ENCODE measurements at regions not wholly inside any gene's neighbourhood (a gene's known extent, or its start where the extent isn't known, plus 50 kb on each side); places are given as distances from the start of the nearest gene placed in this dataset.
"Not testable (repeated sequence)": the region's sequence is repeated elsewhere in the genome, so short reads cannot be mapped to it uniquely, and the experiment has no call there.

DNA sequence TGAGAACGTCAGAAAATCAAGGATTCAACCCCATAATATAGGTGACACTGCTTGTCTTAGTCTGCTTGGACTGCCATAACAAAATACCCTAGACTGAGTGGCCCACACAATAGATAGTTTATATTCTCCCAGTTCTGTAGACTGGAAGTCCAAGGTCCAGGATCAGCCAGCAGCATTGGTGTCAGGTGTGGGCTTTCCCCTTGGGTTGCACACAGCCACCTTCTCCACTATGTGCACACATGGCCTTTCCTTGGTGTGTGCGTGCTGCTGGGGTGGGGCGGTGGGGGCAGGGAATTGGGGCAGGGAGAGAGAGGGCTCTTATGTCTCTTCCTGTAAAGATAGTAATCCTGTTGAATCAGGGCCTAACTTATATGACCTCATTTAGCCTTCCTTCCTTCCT lies 106.4 kb downstream of the SLC25A47 start:
- no peak overlapping the region for H3K4me3 ChIP-seq (ENCODE audit: control insufficient read depth, low read depth, low read length)
- DNase-seq (ENCODE audit: low read depth) = no peak
- TF ChIP-seq, protein P1, sequence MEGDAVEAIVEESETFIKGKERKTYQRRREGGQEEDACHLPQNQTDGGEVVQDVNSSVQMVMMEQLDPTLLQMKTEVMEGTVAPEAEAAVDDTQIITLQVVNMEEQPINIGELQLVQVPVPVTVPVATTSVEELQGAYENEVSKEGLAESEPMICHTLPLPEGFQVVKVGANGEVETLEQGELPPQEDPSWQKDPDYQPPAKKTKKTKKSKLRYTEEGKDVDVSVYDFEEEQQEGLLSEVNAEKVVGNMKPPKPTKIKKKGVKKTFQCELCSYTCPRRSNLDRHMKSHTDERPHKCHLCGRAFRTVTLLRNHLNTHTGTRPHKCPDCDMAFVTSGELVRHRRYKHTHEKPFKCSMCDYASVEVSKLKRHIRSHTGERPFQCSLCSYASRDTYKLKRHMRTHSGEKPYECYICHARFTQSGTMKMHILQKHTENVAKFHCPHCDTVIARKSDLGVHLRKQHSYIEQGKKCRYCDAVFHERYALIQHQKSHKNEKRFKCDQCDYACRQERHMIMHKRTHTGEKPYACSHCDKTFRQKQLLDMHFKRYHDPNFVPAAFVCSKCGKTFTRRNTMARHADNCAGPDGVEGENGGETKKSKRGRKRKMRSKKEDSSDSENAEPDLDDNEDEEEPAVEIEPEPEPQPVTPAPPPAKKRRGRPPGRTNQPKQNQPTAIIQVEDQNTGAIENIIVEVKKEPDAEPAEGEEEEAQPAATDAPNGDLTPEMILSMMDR (IDR thresholded peaks at IDR 0.05; ENCODE audit: control insufficient read depth, insufficient read depth, low read depth, low read length, missing control alignments) = no peak

DNA sequence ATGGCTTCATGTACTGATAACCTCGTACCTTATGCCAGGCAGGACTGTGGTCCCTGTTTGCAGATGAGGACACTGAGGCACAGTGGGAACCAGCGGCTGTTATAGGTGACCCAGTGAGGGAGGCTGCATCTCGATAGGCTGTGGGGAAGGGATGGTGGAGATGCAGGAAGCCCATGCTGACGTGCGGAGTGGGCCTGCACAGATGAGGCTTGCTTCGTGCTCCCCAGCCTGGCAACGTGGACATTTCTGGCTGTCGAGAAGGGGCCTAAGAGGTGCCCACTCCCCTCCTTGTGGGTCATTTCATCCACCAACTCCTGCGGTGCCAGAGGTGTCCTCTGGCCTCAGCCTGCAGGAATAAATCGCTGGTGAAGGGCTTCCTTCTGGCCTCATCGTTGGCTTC lies 107.4 kb downstream of the SLC25A47 start:
- H3K4me3 ChIP-seq (ENCODE audit: control insufficient read depth, low read depth, low read length) = no peak overlapping the region
- no peak for DNase-seq (ENCODE audit: low read depth)

DNA sequence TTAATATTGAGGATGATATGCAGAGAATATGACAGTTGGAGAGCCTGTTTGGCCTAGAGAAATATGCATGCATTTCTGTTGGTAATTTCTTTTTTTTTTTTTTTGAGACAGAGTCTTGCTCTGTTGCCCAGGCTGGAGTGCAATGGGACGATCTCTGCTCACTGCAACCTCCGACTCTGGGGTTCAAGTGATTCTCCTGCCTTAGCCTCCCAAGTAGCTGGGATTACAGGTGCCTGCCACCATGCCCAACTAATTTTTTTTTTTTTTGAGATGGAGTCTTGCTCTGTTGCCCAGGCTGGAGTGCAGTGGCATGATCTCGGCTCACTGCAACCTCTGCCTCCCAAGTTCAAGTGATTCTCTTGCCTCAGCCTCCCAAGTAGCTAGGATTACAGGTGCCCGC lies 108.3 kb downstream of the SLC25A47 start:
- not testable (repeated sequence) for DNase-seq (ENCODE audit: low read depth); H3K4me3 ChIP-seq (ENCODE audit: control insufficient read depth, low read depth, low read length)

More for the DNA sequence above, 107.4 kb downstream of the SLC25A47 start:
- TF ChIP-seq, protein P1 (IDR thresholded peaks at IDR 0.05; ENCODE audit: control insufficient read depth, insufficient read depth, low read depth, low read length, missing control alignments) = no peak

DNA sequence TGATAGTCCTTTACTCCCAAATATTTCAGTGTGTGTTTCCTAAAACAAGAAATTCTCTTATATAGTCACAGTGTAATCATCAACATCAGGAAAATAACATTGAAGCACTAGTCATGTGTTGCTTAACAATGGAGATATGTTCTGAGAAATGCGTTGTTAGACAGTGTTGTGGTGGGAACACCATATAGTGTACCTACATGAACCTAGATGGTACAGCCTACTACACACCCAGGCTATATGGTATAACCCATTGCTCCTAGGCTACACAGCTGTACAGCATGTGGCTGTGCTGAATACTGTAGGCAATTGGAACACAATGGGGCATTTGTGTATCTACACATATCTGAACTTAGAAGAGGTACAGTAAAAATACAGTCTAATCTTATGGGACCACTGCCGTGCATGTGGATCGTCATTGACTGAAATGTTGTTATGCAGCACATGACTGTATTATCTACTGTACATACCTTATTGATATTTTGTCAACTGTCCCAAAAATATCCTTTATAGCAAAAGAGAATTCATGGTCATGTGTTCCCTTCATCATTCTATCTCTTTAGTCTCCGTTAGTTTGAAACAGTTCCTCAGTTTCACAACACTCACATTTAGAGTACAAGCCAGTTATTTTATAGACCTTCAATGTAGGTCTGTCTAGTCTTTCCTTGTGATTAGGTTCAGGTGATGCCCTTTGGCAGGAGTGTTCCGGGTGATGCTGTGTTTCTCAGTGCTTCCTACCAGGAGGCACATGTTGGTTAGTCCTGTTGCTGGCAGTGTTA lies 109.7 kb downstream of the SLC25A47 start:
- TF ChIP-seq, protein P1 (IDR thresholded peaks at IDR 0.05; ENCODE audit: control insufficient read depth, insufficient read depth, low read depth, low read length, missing control alignments) = no peak
- no peak overlapping the region for H3K4me3 ChIP-seq (ENCODE audit: control insufficient read depth, low read depth, low read length)
- no peak for DNase-seq (ENCODE audit: low read depth)

DNA sequence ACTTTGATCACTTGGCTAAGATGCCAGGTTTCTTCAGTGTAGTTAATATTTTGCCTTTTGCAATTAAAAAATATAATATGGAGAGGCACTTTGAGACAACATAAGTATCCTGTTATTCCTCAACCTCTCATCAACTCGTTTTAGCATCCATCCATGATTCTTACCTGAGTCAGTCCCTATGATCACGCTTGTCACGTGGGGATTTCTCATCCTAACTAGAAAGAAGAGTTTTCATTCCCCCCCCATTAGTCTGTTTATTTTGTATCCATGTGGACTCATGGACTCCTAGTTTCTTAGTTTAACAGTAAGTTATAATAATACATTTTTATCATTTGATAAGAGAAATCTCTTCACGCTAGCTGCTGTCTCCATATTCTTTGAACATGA lies 110.3 kb downstream of the SLC25A47 start:
- TF ChIP-seq, protein P1 (IDR thresholded peaks at IDR 0.05; ENCODE audit: control insufficient read depth, insufficient read depth, low read depth, low read length, missing control alignments) = no peak
- DNase-seq (ENCODE audit: low read depth) = no peak
- H3K4me3 ChIP-seq (ENCODE audit: control insufficient read depth, low read depth, low read length) = no peak overlapping the region

DNA sequence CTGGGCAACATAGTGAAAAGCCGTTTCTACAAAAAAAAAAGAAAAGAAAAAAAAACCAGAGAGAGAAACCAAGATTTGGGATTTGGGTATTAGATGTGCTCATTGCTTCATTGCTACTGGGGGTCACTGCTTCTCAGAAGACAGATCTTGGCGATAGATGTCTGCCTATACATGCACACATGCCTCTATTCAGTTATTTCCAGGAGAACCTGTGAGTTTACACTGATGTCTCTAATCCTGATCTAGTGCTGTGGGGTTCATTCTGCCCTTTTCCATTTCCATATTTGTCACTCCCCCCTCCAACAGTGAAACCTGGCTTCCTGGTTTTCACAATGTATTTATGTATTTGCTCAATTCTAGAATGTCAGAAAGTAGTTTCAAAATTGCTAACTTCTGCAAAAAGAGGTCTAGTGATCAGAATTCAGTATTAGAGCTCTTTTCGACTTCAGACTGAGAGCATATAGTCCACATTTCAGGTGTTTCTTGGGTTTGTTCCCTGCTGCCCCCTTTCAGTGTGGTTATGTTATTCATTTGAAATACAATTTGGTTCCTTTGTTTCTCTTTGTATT lies 111.0 kb downstream of the SLC25A47 start:
- DNase-seq (ENCODE audit: low read depth) = no peak
- TF ChIP-seq, protein P1 (IDR thresholded peaks at IDR 0.05; ENCODE audit: control insufficient read depth, insufficient read depth, low read depth, low read length, missing control alignments) = no peak
- H3K4me3 ChIP-seq (ENCODE audit: control insufficient read depth, low read depth, low read length) = no peak overlapping the region

DNA sequence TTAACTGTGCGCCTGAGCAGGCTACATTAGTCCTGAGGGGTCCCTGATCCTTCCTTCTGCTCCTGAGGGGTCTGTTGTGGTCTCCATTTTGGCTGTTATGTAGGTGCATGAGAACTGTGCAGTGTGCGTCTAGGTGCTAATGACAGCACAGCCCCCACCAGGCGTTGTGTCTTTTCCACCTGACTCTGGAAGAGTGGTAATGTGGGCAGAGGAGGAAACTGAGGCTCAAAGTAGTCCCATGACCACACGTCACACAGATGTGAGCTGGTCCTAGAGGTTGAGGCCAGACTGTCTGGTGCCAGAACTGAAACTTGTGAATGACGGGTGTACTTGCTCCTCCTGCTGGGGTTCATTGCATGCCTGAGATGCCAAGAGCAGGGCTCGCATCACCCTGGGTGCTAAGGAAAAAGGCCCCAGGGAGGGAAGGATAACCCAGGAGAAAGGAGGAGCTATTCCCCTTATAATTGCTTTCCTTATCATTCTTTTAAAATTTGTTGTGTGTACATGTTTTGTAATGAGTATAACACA lies 111.8 kb downstream of the SLC25A47 start:
- no peak for DNase-seq (ENCODE audit: low read depth)
- TF ChIP-seq, protein P1 (IDR thresholded peaks at IDR 0.05; ENCODE audit: control insufficient read depth, insufficient read depth, low read depth, low read length, missing control alignments) = no peak

More for the DNA sequence above, 111.8 kb downstream of the SLC25A47 start:
- no peak overlapping the region for H3K4me3 ChIP-seq (ENCODE audit: control insufficient read depth, low read depth, low read length)

All from AG09309 (cell line).